H1 (cell line): ENCODE measurements at regions not wholly inside any gene's neighbourhood (a gene's known extent, or its start where the extent isn't known, plus 50 kb on each side); places are given as distances from the start of the nearest gene placed in this dataset.

ENCODE experiments used
- CEBPB ChIP-seq: IDR thresholded peaks from 2 replicates; pipeline ENCODE4 v1.6.1; 2012; ENCODE audit warnings: low read depth, low read length
- E2F6 ChIP-seq: IDR thresholded peaks from 2 replicates; pipeline ENCODE4 v1.6.1; 2012; ENCODE audit warnings: inconsistent platforms
- SP4 ChIP-seq: IDR thresholded peaks from 2 replicates; pipeline ENCODE4 v1.6.1; 2012; ENCODE audit warnings: low read length, inconsistent platforms

- TF ChIP-seq E2F6 (no peak), CEBPB (no peak), SP4 (no peak)
- TF ChIP-seq, all 59 proteins: peak for 0
Measured at GRCh38 chr1:190935925-190936324, 458.3 kb upstream of the BRINP3 start (continued).
